Thyroid gland (tissue), 4 donors: ENCODE measurements at regions not wholly inside any gene's neighbourhood (a gene's known extent, or its start where the extent isn't known, plus 50 kb on each side); places are given as distances from the start of the nearest gene placed in this dataset.
A peak's percentile ranks its signal among the peaks of the same experiment; 100 is the strongest.

ENCODE experiments used
- DNase-seq, 2 donors: peaks; one replicate each; pipeline ENCODE4 v3.0.0-alpha.2; 2019
- H3K27ac ChIP-seq, 3 donors: fragments of 200-600 bp; sonication (generic); 1 replicate in 2 of 3; 2 replicates in 1 of 3; pipeline ENCODE4 v1.5.1; 2016 to 2019; ENCODE audit warnings: mild to moderate bottlenecking in 1 of 3, moderate library complexity in 1 of 3
- H3K27me3 ChIP-seq: fragments of 200-600 bp; sonication (generic); one replicate; pipeline ENCODE4 v1.5.1; 2019
- H3K36me3 ChIP-seq, 2 donors: fragments of 200-600 bp; sonication (generic); one replicate each; pipeline ENCODE4 v1.5.1; 2016 to 2019
- H3K4me1 ChIP-seq, 2 donors: fragments of 200-600 bp; sonication (generic); one replicate each; pipeline ENCODE4 v1.5.1; 2017 to 2019
- H3K4me3 ChIP-seq, 3 donors: fragments of 200-600 bp; sonication (generic); replicated peaks in 1 of 3; 1 replicate in 2 of 3; 2 replicates in 1 of 3; pipeline ENCODE4 v1.5.1; 2016; ENCODE audit warnings: mild to moderate bottlenecking in 1 of 3
- H3K9me3 ChIP-seq: fragments of 200-600 bp; sonication (generic); one replicate; pipeline ENCODE4 v1.5.1; 2017
- POLR2A ChIP-seq, 2 donors: fragments of 450-650 bp; IDR thresholded peaks; one replicate each; pipeline ENCODE4 v1.6.1; 2017; ENCODE audit warnings: antibody characterized with exemption in 2 of 2, mild to moderate bottlenecking in 2 of 2, moderate library complexity in 1 of 2
- WGBS, 2 donors: methylation state at CpG; one replicate each; pipeline ENCODE4 v1.1.5; 2017; 5-methylcytosine and 5-hydroxymethylcytosine counted together
- intact Hi-C: fragments of 100-400 bp; cut with DNase I; formaldehyde crosslinking; loops from one replicate; pipeline ENCODE4 v1.15.1; 2023
- TF ChIP-seq, protein P1 (sequence below), 6 experiments: fragments of 200-600 bp in 3 of 6; fragments of 450-650 bp in 3 of 6; sonication (generic) in 3 of 6; IDR thresholded peaks; one replicate each; pipeline ENCODE4 v1.5.1; 2016 to 2019; ENCODE audit warnings: antibody characterized with exemption in 6 of 6, mild to moderate bottlenecking in 2 of 6, inconsistent platforms in 1 of 6, moderate library complexity in 1 of 6

DNA sequence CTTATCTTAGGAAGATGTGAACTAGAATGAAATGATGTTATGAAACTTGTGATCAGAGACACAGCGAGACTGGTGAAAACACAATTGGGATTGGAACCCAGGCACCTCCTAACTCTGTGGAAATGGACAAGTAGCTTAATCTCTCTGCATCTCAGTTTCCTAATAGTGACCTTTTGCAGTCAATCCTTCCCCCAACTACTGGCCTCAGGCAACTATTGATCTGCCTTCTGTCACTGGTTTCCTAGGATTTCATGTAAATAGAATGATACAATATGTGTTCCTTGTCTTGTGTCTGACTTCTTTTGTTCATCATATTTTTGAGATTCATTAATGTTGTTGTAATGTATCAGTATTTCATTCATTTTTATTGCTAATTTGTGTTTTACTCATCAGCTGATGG, 341.7 kb downstream of the REEP3 start:
- Histone ChIP-seq H3K36me3 (no peaks in the 10 kb centered on the region), H3K27ac (no peak overlapping the region), H3K27me3 (no peaks in the 10 kb centered on the region), H3K4me1 (peaks cover 10 to 14% of the 10 kb centered on the region in 2 donors), H3K4me3 (no peak overlapping the region), H3K9me3 (no peaks in the 10 kb centered on the region)
- no peak for DNase-seq
- no peak for TF ChIP-seq POLR2A (IDR thresholded peaks at IDR 0.05)
- TF ChIP-seq, protein P1, sequence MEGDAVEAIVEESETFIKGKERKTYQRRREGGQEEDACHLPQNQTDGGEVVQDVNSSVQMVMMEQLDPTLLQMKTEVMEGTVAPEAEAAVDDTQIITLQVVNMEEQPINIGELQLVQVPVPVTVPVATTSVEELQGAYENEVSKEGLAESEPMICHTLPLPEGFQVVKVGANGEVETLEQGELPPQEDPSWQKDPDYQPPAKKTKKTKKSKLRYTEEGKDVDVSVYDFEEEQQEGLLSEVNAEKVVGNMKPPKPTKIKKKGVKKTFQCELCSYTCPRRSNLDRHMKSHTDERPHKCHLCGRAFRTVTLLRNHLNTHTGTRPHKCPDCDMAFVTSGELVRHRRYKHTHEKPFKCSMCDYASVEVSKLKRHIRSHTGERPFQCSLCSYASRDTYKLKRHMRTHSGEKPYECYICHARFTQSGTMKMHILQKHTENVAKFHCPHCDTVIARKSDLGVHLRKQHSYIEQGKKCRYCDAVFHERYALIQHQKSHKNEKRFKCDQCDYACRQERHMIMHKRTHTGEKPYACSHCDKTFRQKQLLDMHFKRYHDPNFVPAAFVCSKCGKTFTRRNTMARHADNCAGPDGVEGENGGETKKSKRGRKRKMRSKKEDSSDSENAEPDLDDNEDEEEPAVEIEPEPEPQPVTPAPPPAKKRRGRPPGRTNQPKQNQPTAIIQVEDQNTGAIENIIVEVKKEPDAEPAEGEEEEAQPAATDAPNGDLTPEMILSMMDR (IDR thresholded peaks at IDR 0.05), result no peak
- intact Hi-C loops, result no loop called here
- 91 to 94% methylated on average over 1 of the region's 1 CpG for WGBS, 2 donors

DNA sequence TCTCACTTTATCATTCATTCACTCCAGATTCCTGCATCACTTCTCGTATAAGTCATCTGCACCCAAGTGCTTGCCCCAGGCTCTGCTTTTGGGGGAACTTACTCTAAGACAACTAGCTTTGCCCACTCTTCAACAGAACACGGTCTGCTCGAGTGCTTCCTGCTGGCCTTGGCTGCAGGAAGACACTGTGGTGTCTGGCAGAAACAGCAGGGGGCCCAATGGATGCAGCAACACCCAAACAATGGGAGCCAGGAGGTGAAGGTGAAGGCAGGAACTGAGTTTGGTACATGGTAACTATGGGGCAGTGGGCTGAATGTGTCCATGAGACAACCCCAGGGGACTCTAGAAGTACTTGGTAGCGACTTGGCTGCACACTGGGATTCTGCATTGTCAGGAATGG, 344.0 kb downstream of the REEP3 start:
- 61 to 63% methylated on average over 4 of the region's 4 CpGs for WGBS, 2 donors
- no peak for DNase-seq
- H3K27me3 ChIP-seq, result no peaks in the 10 kb centered on the region

DNA sequence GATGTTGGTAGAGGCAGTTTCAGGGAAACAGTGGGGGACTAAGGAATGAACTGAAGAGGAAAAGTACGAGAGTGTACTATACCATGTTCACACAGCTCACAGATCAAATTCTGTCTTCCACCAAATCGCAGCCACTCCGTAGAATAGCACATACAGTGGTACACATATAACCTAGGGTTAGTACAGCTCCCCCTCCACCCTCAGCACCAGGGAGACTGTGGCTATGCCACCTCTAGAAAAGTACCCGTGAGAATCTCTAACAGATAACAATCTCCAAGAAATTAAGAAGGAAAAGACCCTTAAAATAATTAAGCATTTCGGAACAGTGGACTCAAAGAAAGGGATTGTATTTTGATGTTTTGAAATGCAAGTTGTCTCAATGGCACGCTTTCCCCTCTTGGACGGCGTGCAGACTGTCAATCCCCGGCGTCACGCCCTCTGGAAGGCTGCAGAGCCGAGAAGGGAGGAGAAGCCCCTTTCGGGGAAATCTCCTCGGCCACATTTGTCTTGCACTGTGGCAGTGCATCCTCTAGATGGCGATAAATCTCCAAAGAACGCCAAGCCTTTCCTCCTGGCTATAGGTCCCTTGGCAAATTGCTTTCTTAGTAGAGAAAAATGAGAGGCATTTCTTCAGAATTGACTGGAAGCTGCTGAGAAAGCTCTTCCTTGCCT, 345.0 kb downstream of the REEP3 start:
- H3K4me1 ChIP-seq, result peaks cover 10 to 14% of the 10 kb centered on the region in 2 donors
- DNase-seq, result peak; percentile 40 to 44
- TF ChIP-seq, protein P1 (IDR thresholded peaks at IDR 0.05), result peak; percentile 49 to 83 (median 68)
- no peak for TF ChIP-seq POLR2A (IDR thresholded peaks at IDR 0.05)
- no peaks in the 10 kb centered on the region for H3K27me3 ChIP-seq
- no peaks in the 10 kb centered on the region for H3K9me3 ChIP-seq
- intact Hi-C loops, result no loop called here
- WGBS, 2 donors, result 7 to 10% methylated on average over 16 of the region's 16 CpGs
- H3K36me3 ChIP-seq, result no peaks in the 10 kb centered on the region
- no peak overlapping the region for H3K27ac ChIP-seq
- no peak overlapping the region for H3K4me3 ChIP-seq

More for the DNA sequence above, 344.0 kb downstream of the REEP3 start:
- no peak overlapping the region for H3K27ac ChIP-seq
- no peaks in the 10 kb centered on the region for H3K9me3 ChIP-seq
- TF ChIP-seq, protein P1 (IDR thresholded peaks at IDR 0.05), result no peak
- no peak for TF ChIP-seq POLR2A (IDR thresholded peaks at IDR 0.05)
- peaks cover 10 to 14% of the 10 kb centered on the region in 2 donors for H3K4me1 ChIP-seq
- no peaks in the 10 kb centered on the region for H3K36me3 ChIP-seq
- intact Hi-C loops, result no loop called here
- no peak overlapping the region for H3K4me3 ChIP-seq

GRCh38 chr10:63866747-63867140, 345.5 kb downstream of the REEP3 start:
- peaks cover 10 to 14% of the 10 kb centered on the region in 2 donors for H3K4me1 ChIP-seq
- intact Hi-C loops, result no loop called here
- WGBS, 2 donors, result 0 to 3% methylated on average over 2 of the region's 2 CpGs
- no peaks in the 10 kb centered on the region for H3K36me3 ChIP-seq
- DNase-seq, result no peak
- no peak overlapping the region for H3K4me3 ChIP-seq
- no peaks in the 10 kb centered on the region for H3K9me3 ChIP-seq
- TF ChIP-seq POLR2A (IDR thresholded peaks at IDR 0.05), result no peak
- TF ChIP-seq, protein P1 (IDR thresholded peaks at IDR 0.05), result peak in 2 of 6 experiments; percentile 6 to 30
- no peaks in the 10 kb centered on the region for H3K27me3 ChIP-seq
- no peak overlapping the region for H3K27ac ChIP-seq

- no peak for DNase-seq
- Histone ChIP-seq H3K27me3 (no peaks in the 10 kb centered on the region), H3K36me3 (no peaks in the 10 kb centered on the region), H3K4me1 (no peaks in the 10 kb centered on the region), H3K9me3 (no peaks in the 10 kb centered on the region), H3K27ac (no peak overlapping the region), H3K4me3 (no peak overlapping the region)
- intact Hi-C loops, result loop anchor here (10.0 kb wide), 1 partner anchor 96 kb away; no protein-coding TSS in a partner anchor
- 78 to 82% methylated on average over 2 of the region's 2 CpGs for WGBS, 2 donors
- TF ChIP-seq, protein P1 (IDR thresholded peaks at IDR 0.05), result no peak
- no peak for TF ChIP-seq POLR2A (IDR thresholded peaks at IDR 0.05)
These were observed 357.2 kb downstream of the REEP3 start for GRCh38 chr10:63878428-63878827.
